ENCODE measurements at regions not wholly inside any gene's neighbourhood (a gene's known extent, or its start where the extent isn't known, plus 50 kb on each side); places are given as distances from the start of the nearest gene placed in this dataset.
"Not testable (repeated sequence)": the region's sequence is repeated elsewhere in the genome, so short reads cannot be mapped to it uniquely, and the experiment has no call there.

DNA sequence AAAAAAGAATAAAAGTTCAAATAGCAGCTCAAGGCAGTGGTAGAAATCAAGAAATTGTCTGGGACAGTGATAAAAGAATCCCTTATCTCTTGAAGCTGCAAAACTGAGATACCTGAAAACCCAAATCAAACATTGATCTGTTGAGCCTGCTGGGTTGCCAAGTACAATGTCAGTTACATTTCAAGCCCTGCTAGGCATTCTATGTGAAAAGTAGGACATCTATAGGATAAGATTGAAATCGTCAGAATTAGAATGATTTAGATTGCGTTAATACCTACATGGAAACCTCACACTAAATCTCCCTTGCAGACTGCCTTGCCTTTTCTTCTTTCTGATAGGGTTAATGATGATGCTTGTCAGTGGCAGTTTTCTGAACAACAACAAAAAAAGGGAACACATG is 1684.4 kb upstream of the B3GALT2 start:
- FAIRE-seq (no peak), DNase-seq (ENCODE audit: low read depth) (no peak)
- H3K36me3 ChIP-seq (ENCODE audit: control insufficient read depth, insufficient read depth, low read length): no peaks in the 10 kb centered on the region
- H3K4me3 ChIP-seq (ENCODE audit: low read depth, low read length): no peak overlapping the region
- TF ChIP-seq CTCF (IDR thresholded peaks at IDR 0.05; ENCODE audit: insufficient read depth, low read length, severe bottlenecking): no peak
- no peaks in the 10 kb centered on the region for H3K27me3 ChIP-seq (ENCODE audit: control insufficient read depth, insufficient read depth, low read length)

- no peaks in the 10 kb centered on the region for H3K27me3 ChIP-seq (ENCODE audit: control insufficient read depth, insufficient read depth, low read length)
- H3K36me3 ChIP-seq (ENCODE audit: control insufficient read depth, insufficient read depth, low read length): no peaks in the 10 kb centered on the region
- TF ChIP-seq CTCF (IDR thresholded peaks at IDR 0.05; ENCODE audit: insufficient read depth, low read length, severe bottlenecking): no peak
- no peak overlapping the region for H3K4me3 ChIP-seq (ENCODE audit: low read depth, low read length)
- FAIRE-seq (no peak), DNase-seq (ENCODE audit: low read depth) (no peak)
Measured at GRCh38 chr1:194866153-194866552, 1679.7 kb upstream of the B3GALT2 start.

DNA sequence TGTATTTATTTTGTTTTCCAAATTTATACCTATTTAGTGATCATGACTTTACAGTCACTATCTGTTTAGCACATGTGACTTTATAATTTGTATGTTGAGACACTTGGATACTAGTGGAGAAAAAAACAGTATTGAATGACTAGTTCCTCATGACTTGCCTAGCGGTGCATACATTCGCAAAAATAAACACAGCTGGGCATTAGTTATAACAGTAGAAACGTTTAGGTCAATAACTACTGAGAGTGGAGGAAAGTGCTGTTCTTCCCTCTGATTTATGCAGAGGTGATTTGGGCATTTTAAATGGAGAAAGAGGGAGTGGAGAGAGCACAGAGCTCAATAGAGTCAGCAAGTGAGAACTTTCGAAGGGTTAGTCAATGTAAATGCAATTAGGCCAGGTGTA is 1679.0 kb upstream of the B3GALT2 start:
- FAIRE-seq (no peak), DNase-seq (ENCODE audit: low read depth) (no peak)
- no peaks in the 10 kb centered on the region for H3K27me3 ChIP-seq (ENCODE audit: control insufficient read depth, insufficient read depth, low read length)
- no peak overlapping the region for H3K4me3 ChIP-seq (ENCODE audit: low read depth, low read length)
- no peaks in the 10 kb centered on the region for H3K36me3 ChIP-seq (ENCODE audit: control insufficient read depth, insufficient read depth, low read length)
- no peak for TF ChIP-seq CTCF (IDR thresholded peaks at IDR 0.05; ENCODE audit: insufficient read depth, low read length, severe bottlenecking)

GRCh38 chr1:194862129-194862528 is 1675.7 kb upstream of the B3GALT2 start:
- H3K4me3 ChIP-seq (ENCODE audit: low read depth, low read length): no peak overlapping the region

GRCh38 chr1:194860248-194861201 is 1674.1 kb upstream of the B3GALT2 start:
- DNase-seq (ENCODE audit: low read depth) (no peak), FAIRE-seq (no peak)
- no peak for TF ChIP-seq CTCF (IDR thresholded peaks at IDR 0.05; ENCODE audit: insufficient read depth, low read length, severe bottlenecking)
- Histone ChIP-seq H3K4me3 (ENCODE audit: low read depth, low read length) (no peak overlapping the region), H3K27me3 (ENCODE audit: control insufficient read depth, insufficient read depth, low read length) (no peaks in the 10 kb centered on the region), H3K36me3 (ENCODE audit: control insufficient read depth, insufficient read depth, low read length) (no peaks in the 10 kb centered on the region)

More at GRCh38 chr1:194862129-194862528, 1675.7 kb upstream of the B3GALT2 start:
- no peaks in the 10 kb centered on the region for H3K27me3 ChIP-seq (ENCODE audit: control insufficient read depth, insufficient read depth, low read length)
- FAIRE-seq (no peak), DNase-seq (ENCODE audit: low read depth) (no peak)
- H3K36me3 ChIP-seq (ENCODE audit: control insufficient read depth, insufficient read depth, low read length): no peaks in the 10 kb centered on the region
- TF ChIP-seq CTCF (IDR thresholded peaks at IDR 0.05; ENCODE audit: insufficient read depth, low read length, severe bottlenecking): no peak

GRCh38 chr1:194859481-194860154 is 1673.2 kb upstream of the B3GALT2 start:
- DNase-seq (ENCODE audit: low read depth); H3K27me3 ChIP-seq (ENCODE audit: control insufficient read depth, insufficient read depth, low read length); FAIRE-seq; H3K36me3 ChIP-seq (ENCODE audit: control insufficient read depth, insufficient read depth, low read length); H3K4me3 ChIP-seq (ENCODE audit: low read depth, low read length): not testable (repeated sequence)

- not testable (repeated sequence) for FAIRE-seq; H3K27me3 ChIP-seq (ENCODE audit: control insufficient read depth, insufficient read depth, low read length); H3K4me3 ChIP-seq (ENCODE audit: low read depth, low read length); H3K36me3 ChIP-seq (ENCODE audit: control insufficient read depth, insufficient read depth, low read length); DNase-seq (ENCODE audit: low read depth)
Measured at GRCh38 chr1:194858811-194859480, 1672.5 kb upstream of the B3GALT2 start.

Data from bronchial epithelial cell (primary cell).